ENCODE measurements at regions not wholly inside any gene's neighbourhood (a gene's known extent, or its start where the extent isn't known, plus 50 kb on each side); places are given as distances from the start of the nearest gene placed in this dataset.
A peak's percentile ranks its signal among the peaks of the same experiment; 100 is the strongest.
"Not testable (repeated sequence)": the region's sequence is repeated elsewhere in the genome, so short reads cannot be mapped to it uniquely, and the experiment has no call there.

DNA sequence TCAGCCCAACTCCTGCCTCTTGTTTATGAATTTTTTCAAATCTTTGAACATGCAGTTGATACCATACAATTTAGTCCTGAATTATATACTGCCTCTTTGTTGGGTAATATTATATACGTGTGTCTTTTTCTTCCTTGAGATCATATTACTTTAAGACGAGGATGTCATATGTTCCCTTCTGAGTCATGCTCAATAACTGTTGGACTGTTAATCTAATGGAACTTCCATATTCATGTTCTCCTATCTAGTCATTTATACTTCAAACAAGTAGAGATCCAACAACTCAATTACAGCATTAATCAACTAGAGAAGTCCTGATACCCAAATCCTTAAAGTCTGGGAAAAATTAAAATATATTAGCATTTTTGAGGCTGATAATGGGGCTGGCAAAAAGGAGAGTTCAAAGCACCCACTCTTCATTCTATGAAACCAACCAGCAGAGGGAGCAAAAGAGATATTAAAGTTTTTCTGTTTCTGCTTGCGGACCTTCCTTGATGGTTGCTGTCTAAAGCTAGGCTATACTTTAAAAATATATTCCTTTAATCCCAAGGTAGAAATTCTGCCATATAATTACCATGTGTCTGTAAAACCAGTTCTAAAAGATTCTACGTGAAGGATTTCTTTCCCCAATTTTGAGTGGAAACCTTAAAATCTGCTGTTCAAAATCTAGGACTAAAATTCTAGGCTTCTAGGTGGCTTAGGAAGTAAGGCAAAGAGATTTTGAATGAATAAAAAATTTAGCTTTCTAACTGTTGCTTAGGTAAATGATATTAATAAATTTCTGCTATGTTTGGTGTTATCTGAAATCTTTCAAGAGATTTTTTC, 498.9 kb downstream of the BCKDHB start:
- DNase-seq, result peak; percentile 46

DNA sequence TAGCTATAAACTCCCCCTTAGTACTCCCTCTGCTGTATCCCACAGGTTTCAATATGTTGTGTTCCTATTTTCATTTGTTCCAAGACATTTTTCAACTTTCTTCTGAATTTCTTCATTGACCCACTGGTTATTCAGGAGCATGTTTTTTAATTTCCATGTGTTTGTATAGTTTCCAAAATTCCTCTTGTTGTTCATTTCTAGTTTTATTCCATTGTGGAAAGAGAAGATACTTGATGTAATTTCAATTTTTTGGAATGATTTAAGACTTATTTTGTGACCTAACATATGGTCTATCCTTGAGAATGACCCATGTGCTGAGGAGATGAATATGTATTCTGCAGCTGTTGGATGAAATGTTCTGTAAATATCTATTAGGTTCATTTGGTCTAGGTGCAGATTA, 497.2 kb downstream of the BCKDHB start:
- DNase-seq, result no peak

DNA sequence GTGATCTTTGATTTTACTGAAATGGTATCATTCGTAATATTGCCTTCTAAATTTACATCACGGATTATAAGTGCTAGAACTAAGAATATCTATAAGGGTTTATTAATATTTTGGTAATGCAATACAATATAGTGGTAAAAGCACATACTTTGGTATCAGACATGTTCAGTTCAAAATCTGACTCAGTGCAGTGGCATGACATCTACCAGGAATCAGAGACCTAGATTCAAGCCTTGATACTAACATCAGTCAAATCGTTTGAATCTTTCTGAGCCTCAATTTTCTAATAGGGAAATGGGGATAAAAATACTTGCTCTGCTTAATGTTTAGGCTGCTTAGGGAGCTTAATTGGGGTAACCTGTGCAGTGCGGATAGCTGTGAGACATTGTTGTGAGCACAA, 488.0 kb downstream of the BCKDHB start:
- DNase-seq, result no peak

DNA sequence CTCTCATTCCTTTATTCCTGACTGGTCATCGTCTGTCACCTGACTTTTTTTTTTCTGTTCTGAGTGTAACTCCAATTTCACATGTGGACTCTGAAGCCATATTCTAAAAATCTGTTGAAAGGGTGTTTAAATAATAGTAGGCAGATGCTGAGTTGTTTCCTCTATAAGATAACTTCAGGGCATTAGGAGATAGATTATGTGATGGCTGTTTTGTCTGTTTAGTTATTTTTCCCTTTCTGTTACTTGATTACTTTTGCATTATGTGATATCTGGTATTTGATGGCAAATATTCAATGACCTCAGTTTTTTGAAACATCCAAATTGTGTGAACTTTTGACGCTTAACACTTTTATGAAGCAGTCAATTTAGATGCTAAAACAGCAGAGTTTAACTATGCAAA, 486.0 kb downstream of the BCKDHB start:
- no peak for DNase-seq

DNA sequence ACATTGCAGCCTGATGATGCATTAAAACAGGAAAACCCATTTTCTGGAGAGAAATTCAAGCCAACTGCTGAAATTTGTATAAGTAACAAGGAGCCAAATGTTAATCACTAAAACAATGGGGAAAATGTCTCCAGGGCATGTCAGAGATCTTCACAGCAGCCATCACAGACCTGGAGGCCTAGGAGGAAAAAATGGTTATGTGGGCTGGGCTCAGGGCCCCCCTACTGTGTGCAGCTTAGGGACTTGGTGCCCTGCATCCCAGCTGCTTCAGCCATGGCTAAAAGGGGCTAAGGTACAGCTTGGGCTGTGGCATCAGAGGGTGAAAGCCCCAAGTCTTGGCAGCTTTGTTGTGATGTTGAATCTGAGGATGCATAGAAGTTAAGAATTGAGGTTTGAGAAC, 479.8 kb downstream of the BCKDHB start:
- no peak for DNase-seq

DNA sequence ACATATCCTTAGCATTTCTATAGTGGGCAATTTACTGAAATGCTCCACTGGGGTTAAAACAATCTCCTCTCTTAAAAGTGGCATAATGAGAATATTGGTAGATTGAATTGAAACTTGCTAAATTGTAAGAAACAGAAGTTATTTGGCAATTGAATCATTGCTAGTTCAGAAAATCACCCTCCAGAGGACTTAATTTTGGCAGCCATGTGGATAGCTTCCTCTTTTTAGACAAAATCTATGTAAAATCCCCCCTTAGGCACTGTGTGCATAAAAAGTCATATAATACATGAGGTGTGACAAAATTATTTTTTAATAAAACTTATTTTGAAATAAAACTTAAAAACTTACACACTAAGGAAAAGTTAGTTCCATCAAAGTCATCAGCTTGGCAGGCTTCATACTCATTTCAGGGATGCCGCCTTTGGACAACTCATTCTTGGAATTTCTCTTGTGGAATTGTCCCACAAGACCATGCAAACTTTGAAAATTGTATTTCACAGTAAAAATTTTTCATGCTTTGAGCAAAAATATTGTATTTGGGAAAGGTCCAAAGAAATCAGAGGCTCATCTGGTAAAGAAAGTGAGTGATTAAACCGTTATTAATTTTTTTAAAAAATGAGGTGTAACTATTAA, 473.0 kb downstream of the BCKDHB start:
- DNase-seq, result no peak

DNA sequence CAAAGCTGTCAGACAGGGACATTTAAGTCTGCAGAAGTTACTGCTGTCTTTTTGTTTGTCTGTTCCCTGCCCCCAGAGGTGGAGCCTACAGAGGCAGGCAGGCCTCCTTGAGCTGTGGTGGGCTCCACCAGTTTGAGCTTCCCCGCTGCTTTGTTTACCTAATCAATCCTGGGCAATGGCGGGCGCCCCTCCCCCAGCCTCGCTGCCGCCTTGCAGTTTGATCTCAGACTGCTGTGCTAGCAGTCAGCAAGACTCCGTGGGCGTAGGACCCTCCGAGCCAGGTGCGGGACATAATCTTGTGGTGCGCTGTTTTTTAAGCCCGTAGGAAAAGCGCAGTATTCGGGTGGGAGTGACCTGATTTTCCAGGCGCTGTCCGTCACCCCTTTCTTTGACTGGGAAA, 466.8 kb downstream of the BCKDHB start:
- DNase-seq, result not testable (repeated sequence)

DNA sequence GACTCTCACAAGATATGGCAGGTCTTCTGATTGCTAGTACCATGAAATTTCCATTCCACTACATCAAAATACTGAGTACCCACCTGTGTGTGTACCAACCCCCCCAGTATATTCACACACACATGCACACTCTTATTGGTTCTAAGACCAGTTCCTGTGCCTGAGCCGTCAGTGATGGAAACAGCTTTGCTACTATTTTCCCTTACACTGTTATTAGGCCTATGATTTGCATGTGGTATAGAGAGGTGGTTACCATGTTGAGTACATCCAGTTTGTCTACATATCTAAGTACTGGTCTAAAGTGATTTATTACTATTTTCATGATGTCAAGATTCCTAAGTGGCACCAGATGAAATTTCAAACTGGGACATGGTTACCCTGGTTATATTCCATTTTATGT, 459.9 kb downstream of the BCKDHB start:
- no peak for DNase-seq

DNA sequence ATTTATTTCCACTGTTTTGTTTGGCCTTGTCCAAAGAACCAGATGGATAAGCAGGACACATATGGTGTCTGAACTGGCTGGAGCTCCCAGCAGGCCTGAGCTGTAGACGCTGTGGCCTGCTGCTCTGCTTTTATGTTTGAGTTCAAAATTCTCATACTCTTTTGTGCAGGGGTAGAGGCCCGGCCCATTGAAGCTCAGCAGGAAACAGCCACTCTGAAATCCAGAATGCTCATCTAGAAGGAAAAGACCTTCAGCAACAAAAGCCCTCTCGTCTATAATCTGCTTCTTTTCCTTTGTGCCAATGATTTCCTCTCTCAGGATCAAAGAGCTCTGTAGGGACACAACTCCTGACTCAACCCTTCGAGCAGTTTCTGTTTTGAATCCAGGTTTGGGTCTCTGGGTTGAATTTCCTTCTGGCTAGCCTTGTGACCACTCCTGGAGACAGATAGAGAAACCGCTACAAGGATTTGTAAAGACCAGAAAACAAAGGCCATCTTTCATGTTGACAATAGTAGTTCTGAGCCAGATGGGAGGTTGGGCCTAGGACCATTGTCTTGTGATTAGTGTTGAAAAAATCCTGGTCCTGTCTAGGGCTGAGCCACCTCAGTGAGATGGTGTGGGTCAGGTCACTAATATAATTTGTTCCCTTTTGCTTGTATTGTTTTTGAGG, 446.7 kb downstream of the BCKDHB start:
- no peak for DNase-seq

DNA sequence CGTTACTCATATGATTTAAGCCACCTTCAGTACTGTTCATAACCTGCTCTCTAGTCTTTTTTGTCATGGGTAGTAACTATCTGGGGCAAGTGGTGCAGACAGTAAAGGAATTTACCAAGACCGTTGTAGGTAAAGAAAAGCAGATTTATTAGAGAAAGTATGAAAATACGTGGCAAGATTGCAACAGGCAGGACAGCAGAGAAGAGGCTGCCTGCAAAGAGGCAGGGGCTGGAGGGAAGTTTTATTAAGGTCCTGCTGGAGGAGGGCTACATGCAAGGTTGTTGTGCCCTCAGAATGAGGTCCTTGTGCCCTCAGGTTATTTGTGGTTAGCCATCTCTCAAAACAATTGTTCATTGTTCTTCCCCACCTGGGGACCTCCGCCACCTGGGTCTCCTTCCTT, 444.3 kb downstream of the BCKDHB start:
- no peak for DNase-seq

DNA sequence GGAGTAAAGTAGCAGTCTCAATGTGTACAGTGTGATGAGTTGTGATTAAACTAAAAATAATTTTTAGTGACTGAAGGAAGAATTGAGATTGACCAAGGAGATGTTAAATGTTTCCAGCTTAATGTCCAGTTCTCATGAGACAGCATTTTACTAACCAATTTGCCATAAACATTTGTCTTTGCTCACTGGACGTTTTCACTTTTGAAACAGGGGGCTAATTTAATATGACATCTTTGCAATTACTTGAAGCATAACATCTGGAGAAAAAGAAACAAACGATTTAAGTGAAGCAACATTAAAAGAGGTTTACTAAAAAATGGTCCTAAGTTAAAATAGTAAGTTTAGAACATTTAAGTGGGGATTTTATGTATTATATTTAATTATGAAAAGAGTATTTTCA, 443.8 kb downstream of the BCKDHB start:
- no peak for DNase-seq

DNA sequence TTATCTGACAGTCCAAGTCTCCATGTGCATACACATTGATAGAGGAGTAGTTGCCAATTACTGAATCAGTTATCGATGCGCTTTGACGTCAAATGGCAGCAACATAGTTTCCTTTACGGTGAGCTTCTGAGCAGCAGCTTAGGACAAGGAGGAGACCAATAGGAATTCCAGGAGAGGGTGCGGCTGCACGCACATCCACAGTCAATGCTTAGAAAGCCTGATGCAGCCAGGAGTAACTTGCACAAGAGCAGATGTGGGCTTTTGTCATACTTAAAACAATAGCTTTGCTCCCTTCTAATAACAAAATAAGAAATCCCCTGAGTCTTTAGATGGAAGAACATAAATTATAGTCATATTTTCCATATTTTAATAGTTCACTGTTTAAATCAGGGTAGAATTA, 442.1 kb downstream of the BCKDHB start:
- no peak for DNase-seq

DNA sequence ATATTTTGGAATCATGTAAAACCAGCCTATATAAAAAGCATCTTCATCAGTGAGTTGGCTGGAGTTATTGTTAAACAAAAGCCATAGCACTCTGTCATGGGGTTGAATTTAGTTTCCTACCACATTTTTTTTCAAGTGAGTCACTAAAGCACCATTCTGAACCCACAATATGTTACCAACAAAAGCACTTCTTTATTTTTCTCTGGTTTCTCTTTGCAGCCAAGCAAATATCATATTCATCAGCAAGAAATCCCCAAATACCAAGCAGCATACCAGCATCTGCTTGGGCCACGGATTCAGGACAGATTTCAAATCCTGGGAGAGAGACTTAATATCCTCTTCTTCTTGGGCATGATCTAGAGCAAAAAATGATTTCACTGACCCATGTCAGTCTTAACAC, 441.4 kb downstream of the BCKDHB start:
- DNase-seq, result no peak

DNA sequence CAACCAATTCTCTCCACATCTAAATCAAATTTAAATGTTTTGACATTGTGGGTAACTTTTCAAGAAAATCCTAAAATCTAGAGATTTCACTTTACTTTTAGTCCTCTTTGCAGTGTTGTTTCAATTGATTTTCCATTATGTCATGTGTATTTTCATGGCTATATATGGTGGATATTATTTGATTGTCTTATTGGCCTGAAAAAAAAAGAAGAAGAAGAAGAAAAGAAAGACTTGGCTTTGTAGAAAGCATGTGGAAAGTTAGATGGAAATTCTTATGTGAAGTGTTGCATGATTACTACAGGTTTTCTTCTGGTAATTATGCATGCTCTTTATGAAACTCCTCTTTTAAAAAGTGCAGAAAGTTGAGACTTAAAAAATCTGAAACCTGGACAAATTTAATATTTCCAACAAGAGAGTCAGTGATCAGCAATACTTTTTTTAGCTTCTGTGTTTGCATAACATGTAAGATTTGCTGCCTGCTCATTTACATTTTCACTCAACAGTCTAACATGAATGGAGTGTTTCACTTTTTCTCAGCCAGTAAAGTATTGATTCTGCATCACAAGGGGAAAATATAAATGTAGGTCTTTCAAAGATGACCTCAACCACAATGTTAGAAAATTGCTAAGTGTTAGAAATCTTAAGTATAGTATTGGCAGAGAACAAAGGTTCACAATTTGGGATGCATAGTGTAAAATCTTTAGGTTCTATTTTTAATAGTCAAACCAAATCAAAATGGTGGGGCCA, 438.7 kb downstream of the BCKDHB start:
- no peak for DNase-seq

DNA sequence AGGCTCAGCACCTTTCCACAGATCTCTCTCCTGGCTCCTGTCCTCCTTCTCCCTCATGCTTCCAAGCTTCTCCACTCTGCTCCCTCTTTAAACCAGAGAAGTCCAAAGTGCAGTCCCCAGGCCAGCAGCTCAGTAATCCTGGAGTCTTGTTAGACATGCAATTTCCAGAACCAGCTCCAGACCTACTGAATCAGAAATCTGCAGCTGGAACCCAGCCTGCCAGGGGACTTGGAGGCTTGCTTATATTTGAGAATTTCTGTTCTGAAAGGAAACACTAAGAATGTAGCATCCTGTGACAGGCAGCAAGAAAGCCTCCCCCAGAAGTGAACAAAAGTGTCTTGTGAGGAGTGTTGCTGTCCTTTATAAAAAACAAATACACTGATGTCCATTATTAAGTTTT, 438.1 kb downstream of the BCKDHB start:
- no peak for DNase-seq

DNA sequence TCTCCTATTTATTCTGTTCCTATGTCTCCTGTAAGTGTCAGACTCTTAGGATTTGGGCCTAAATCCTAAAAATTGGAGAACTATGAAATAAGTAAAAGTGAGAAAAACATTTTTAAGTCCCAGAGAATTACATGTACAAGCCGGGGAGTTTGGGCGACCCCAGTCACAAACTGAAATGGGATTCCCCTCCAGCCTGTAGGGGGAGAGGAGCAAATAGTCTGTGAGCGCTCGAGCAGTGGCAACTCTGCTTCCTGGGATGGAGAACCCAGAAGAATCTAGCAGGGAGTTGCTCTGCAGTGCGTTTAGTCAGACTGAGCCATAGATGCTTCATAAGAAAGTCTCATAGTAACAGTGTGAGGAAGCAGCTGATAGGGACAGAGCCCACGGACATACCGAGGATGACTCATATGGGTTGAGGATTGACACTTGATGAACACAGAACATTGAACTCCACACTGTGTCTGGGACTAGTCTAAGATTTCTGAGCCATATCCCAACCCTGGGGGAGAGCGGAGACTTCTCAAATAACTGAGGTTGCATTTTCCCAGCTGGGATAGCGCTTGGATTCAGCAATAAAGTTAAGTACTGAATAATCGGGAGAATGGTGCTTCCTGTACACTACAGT, 437.2 kb downstream of the BCKDHB start:
- no peak for DNase-seq

DNA sequence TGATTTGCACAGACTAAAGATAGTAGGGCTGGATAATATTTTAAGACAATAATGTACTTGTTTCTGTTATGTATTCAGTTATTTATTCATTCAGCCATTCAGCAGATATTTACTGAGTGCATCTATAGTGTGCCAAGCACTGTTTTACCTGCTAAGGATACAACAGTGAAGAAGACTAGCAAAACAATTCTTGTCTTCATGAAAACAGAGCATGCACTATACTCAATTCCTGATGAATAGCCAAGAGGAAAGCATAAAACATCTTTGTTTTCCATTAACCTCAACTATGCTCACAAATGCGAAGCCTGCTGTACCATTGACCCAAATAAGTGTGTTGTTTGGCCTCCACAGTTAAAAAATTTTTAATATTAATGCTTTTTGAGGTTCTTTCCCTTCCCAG, 436.7 kb downstream of the BCKDHB start:
- no peak for DNase-seq

DNA sequence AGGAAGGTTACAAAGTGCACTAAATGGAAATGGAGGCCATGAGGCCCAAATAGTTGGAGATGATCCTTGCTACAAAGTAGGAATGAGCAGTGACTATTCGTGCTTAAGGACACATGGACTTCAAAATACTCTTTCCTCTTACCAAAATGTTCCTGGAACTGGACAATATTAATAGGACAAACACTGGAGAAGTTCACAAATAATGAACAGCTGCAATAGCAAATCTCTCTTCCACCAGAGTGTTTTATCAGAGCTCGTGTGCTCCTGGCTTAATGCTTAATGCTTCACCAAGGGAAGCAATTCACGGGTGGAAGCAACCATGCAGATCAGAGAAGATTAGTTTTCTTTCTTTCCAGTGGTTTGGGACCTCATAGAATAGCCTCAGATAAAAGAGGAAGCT, 435.4 kb downstream of the BCKDHB start:
- no peak for DNase-seq

DNA sequence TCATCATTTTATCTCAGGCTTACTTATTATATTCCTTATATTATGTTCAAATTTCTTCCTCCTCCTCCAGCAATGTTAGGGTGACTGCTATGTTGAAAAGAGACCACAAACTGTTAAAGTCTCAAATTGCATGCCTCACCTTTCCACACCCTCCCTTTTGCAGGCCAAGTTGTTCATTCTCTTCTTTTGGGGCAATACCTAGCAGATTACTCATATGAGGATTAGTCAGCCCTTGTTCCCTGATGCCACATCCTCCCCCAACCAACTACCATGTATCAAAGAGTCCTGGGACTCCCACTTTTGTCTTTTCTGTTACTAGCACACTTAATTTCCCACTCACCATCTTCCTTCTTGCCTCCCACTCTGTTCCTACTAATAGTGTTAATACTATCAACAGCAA, 434.7 kb downstream of the BCKDHB start:
- no peak for DNase-seq

DNA sequence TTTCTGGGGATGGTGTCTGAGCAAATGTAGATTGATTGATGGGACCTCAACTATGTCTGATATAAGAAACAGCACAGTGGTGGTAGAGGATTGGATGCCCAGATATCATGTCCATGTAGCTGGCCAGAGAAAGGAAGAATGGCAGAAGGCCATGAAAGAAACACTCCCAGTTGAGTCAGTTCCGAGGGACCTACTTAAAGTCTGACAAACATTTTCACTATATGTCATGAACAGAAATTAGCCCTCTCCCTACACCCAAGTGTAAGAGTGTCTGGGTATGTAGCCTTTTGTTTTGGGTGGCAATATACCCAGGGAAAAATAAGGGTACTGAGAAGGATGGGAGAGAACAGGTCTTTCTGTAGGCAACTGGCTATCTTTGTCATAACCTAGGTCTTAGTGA, 434.2 kb downstream of the BCKDHB start:
- no peak for DNase-seq

DNA sequence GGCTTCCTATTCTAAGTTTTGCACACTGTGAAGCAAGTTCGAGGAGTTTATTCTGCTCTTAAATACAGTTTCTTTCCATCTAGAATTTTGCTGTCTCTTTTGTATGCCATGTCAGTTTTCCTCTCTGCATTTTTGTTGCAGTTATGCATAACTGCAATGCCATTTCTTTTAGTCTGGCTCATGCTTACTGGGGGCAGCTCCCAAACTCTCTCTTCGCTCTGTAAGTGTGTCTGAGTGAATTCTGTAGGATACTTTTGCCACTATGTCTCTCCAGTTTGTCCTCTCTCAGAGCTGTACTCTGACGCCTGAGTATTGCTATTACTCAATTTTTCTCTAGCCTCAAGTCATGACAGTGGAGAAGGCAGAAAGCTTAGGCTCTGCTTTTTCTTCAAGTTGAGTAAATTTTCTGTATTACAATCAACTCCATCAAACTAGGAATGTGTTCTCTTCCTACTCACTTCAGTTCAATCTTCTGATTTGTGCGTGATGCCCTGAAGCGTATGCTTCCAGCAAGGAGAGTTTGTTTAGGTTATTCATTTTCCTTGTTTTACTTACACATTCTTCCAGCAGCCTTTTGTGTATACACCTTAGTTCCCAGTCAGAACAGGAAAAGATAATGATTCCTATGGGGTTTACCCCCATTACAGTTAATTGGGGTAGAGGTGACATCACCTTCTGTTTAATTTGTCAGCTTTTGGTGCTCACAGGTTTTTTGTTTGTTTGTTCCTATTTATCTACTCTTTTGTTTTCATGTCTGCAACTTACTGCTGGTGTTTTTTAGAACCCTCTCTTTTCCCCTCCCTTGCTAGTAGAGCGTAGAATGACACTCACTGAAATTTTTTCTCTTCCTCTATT, 430.9 kb downstream of the BCKDHB start:
- no peak for DNase-seq

Measured in inflammatory macrophage treated with lipopolysaccharide for 4 hours (primary cell).